AG10803 (cell line): ENCODE measurements at regions not wholly inside any gene's neighbourhood (a gene's known extent, or its start where the extent isn't known, plus 50 kb on each side); places are given as distances from the start of the nearest gene placed in this dataset.

ENCODE experiments used
- DNase-seq: peaks from one replicate; pipeline ENCODE4 v3.0.0; 2010; ENCODE audit warnings: low read depth
- H3K4me3 ChIP-seq: 2 replicates; pipeline ENCODE4 v1.5.1; 2011; ENCODE audit warnings: mild to moderate bottlenecking, low read length, control low read depth
- TF ChIP-seq, protein P1 (sequence below): conservative IDR thresholded peaks from 2 replicates; pipeline ENCODE4 v1.5.1; 2011; ENCODE audit warnings: mild to moderate bottlenecking, low read length, control low read depth, inconsistent platforms

DNA sequence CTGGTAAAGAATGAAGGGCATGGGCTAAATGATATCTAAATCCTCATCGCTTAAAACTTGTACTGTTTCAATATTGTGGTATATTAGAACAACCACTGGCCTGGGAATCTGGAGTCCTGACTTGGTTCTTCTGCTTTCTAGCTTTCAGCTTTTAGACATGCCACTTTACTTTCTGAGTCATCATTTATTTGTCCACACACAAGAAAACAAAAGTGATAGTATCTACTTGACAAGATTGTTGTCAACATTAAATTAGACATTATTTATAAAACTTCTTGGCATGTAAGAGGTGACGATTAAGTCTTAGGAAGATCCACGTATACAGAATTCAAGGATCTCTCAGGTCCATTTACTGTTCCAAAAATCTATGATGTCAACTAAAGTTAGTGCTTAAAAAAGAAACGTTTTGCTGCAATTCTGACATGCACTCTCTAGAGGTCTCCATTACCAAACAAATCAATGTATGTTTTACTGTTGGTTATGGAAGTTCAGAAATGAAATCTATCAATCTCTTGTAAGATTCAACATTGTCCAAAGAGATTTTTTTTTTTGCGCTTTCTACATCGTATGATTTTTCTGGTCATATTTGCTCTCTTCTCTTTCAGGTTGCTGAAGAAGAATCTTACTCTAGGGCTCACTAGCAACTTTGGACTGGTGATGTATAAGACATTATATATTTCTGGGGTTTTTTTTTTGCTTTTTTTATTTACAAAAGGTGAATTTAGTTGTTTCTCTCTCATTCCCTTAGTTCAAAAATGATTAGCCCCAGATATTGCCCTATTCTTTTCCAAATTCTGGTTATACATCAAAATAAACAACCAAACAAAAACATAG, 53.6 kb upstream of the DYNC1I1 start:
- peak; percentile 21 for DNase-seq
- TF ChIP-seq, protein P1, sequence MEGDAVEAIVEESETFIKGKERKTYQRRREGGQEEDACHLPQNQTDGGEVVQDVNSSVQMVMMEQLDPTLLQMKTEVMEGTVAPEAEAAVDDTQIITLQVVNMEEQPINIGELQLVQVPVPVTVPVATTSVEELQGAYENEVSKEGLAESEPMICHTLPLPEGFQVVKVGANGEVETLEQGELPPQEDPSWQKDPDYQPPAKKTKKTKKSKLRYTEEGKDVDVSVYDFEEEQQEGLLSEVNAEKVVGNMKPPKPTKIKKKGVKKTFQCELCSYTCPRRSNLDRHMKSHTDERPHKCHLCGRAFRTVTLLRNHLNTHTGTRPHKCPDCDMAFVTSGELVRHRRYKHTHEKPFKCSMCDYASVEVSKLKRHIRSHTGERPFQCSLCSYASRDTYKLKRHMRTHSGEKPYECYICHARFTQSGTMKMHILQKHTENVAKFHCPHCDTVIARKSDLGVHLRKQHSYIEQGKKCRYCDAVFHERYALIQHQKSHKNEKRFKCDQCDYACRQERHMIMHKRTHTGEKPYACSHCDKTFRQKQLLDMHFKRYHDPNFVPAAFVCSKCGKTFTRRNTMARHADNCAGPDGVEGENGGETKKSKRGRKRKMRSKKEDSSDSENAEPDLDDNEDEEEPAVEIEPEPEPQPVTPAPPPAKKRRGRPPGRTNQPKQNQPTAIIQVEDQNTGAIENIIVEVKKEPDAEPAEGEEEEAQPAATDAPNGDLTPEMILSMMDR, result peak; percentile 59
- H3K4me3 ChIP-seq, result no peak overlapping the region

DNA sequence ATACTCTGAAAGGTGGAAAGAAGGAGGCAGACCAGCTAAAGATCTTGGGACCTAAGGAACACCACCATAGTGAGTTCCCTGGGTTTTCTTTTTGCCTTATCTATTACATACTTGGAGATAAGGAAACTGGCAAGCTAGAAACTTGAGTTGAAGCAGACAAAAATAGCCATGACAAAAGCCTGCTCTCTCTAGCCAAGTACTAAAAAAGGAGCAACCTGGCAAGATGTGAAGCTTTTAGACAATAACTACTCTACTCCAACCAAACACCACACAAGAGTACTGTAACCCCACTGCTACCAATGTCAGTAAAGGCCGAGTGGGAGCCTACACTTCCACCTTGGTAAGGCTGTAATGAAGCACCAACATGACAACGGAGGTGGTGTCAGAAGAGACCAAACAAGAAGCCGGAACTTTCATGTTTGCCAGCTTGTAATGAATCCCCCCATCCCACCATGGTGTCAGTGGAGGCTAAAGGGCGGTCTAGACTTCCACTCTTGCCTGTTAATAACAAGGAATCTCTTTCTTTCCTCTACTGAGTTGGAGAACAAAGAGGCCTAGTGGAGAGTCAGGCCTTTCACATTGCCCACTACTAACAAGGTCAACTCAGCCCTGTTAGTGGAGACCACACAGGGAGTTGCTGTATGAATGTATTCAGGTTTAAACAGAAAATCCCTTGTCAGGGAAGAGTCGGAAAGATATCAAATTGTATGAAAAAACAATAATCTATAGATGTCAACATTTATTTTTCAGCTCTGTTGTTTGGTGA, 55.8 kb upstream of the DYNC1I1 start:
- no peak overlapping the region for H3K4me3 ChIP-seq
- DNase-seq, result no peak
- TF ChIP-seq, protein P1, result no peak

DNA sequence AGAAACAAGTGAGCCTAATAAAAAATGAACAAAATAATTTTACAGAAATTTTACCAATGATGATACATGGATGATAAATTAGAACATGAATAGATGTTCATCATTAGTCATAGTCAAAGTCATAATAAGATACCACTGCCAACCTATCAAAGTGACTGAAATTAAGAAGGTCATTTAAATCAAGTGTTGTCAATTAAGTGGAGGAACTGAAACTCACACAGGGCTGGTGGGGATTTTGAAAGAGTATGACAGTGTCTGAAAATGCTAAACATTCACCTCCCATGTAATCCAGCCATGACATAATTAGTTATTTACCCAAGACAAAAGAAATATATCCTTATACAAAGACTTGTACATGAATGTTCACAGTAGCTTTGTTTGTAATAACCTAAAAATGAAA, 57.1 kb upstream of the DYNC1I1 start:
- H3K4me3 ChIP-seq, result no peak overlapping the region
- DNase-seq, result no peak
- TF ChIP-seq, protein P1, result no peak

DNA sequence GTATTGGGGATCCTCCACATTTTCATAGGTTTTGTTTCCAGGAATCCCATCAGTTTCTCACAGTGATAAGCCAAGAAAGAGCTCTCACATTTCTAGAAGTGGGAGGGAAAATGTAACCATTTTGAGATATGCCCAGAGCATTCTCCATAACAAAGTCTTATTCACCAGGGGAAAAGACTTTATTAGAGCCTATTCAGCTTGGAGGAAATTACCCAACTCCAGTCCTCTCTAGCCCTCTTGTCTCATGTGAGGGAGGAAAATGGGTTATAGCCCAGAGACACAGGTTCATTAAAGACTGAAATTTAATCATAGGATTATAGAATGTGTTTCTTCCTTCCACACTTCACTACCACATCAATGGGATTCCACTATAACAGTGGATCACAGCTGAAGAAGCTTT, 61.6 kb upstream of the DYNC1I1 start:
- no peak for DNase-seq
- no peak overlapping the region for H3K4me3 ChIP-seq

DNA sequence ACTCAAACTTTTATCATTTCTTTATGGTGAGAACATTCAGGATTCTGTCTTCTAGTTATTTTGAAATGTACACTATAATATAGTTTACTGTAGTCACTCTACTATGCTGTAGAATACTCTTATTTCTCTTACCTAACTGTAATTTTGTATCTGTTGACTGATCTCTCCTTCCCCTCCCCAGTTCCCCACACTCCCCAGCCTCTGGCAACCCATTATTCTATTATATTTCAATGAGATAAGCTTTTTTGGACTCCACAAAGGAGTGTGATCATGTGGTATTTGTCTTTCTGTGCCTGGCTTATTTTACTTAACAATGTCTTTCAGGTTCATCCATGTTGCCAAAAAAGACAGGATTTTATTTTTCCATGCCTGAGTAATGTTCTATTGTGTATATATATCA, 71.4 kb upstream of the DYNC1I1 start:
- no peak for DNase-seq
- H3K4me3 ChIP-seq, result no peak overlapping the region
- TF ChIP-seq, protein P1, result no peak

More for the DNA sequence above, 61.6 kb upstream of the DYNC1I1 start:
- TF ChIP-seq, protein P1, result no peak

DNA sequence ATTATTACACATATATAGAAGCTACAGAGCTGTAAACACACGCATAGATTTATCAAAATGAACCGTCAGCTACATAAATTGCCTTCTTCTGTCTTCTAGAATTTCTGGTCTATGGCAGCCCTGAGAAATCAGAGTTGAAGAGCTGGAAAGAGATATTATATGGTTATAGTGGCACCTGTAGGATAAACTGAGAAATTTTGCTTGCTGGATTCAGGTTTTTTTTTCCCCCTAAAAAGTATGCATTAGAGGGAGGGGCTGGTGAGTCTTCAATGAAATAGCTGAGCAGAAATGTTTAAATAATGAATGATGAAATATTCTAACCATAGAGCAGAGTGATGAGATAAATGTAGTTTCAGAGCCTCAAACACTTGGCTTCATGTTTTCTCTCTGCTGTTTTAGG, 78.0 kb upstream of the DYNC1I1 start:
- no peak overlapping the region for H3K4me3 ChIP-seq
- no peak for DNase-seq
- TF ChIP-seq, protein P1, result no peak
